CD14-positive monocyte (primary cell): ENCODE measurements at regions not wholly inside any gene's neighbourhood (a gene's known extent, or its start where the extent isn't known, plus 50 kb on each side); places are given as distances from the start of the nearest gene placed in this dataset.
"Not testable (repeated sequence)": the region's sequence is repeated elsewhere in the genome, so short reads cannot be mapped to it uniquely, and the experiment has no call there.

Source experiments
- DNase-seq, 3 donors: peaks; one replicate each; pipeline ENCODE4 v3.0.0-alpha.2; 2011 to 2022
- H2AFZ ChIP-seq: 2 replicates; pipeline ENCODE4 v1.6.0; 2012; ENCODE audit warnings: mild to moderate bottlenecking, low read depth, low read length, inconsistent platforms; ENCODE audit not compliant: insufficient read depth, poor library complexity, severe bottlenecking
- H3K27ac ChIP-seq, 2 donors: 1 replicate in 1 of 2; 2 replicates in 1 of 2; pipeline ENCODE4 v1.5.1; 2012 to 2013; ENCODE audit warnings: low read length in 2 of 2, control low read depth in 1 of 2, inconsistent platforms in 1 of 2, low read depth in 1 of 2, mild to moderate bottlenecking in 1 of 2
- H3K27me3 ChIP-seq, 2 donors: one replicate each; pipeline versions ENCODE4 v1.6.0 to v1.6.1; 2011 to 2013; ENCODE audit warnings: low read length in 2 of 2; ENCODE audit not compliant: control insufficient read depth in 2 of 2, insufficient read depth in 2 of 2
- H3K36me3 ChIP-seq, 2 donors: replicated peaks in 1 of 2; 1 replicate in 1 of 2; 2 replicates in 1 of 2; pipeline versions ENCODE4 v1.5.1 to v1.6.1; 2012 to 2013; ENCODE audit warnings: low read length in 2 of 2, control low read depth in 1 of 2, inconsistent platforms in 1 of 2, mild to moderate bottlenecking in 1 of 2; ENCODE audit not compliant: insufficient read depth in 2 of 2, control insufficient read depth in 1 of 2
- H3K4me1 ChIP-seq, 2 donors: 1 replicate in 1 of 2; 2 replicates in 1 of 2; pipeline versions ENCODE4 v1.5.1 to v1.6.1; 2012 to 2013; ENCODE audit warnings: low read length in 2 of 2, control low read depth in 1 of 2, inconsistent platforms in 1 of 2, mild to moderate bottlenecking in 1 of 2, moderate library complexity in 1 of 2; ENCODE audit not compliant: insufficient read depth in 2 of 2, control insufficient read depth in 1 of 2
- H3K4me2 ChIP-seq: replicated peaks from 2 replicates; pipeline ENCODE3; 2012; ENCODE audit warnings: low read length, moderate library complexity, mild to moderate bottlenecking; ENCODE audit not compliant: poor library complexity, severe bottlenecking; ENCODE audit errors: extremely low read depth
- H3K4me3 ChIP-seq, 3 experiments: fragments of 200-600 bp in 1 of 3; sonication (generic) in 1 of 3; replicated peaks in 1 of 3; 1 replicate in 2 of 3; 2 replicates in 1 of 3; pipeline ENCODE4 v1.5.1; 2011 to 2013; ENCODE audit warnings: low read length in 3 of 3, mild to moderate bottlenecking in 3 of 3, control low read depth in 2 of 3, low read depth in 2 of 3, inconsistent platforms in 1 of 3, moderate library complexity in 1 of 3
- H3K79me2 ChIP-seq: 2 replicates; pipeline ENCODE4 v1.6.0; 2012; ENCODE audit warnings: mild to moderate bottlenecking, control low read depth, inconsistent platforms, low read length, moderate library complexity; ENCODE audit not compliant: insufficient read depth
- H3K9ac ChIP-seq: 2 replicates; pipeline ENCODE4 v1.6.0; 2017; ENCODE audit warnings: low read length, mild to moderate bottlenecking; ENCODE audit not compliant: insufficient read depth, poor library complexity, severe bottlenecking
- H3K9me3 ChIP-seq, 2 donors: replicated peaks in 1 of 2; 1 replicate in 1 of 2; 2 replicates in 1 of 2; pipeline versions ENCODE4 v1.5.1 to v1.6.1; 2012 to 2013; ENCODE audit warnings: low read length in 2 of 2, control low read depth in 1 of 2; ENCODE audit not compliant: control insufficient read depth in 1 of 2, insufficient read depth in 1 of 2
- H4K20me1 ChIP-seq: 2 replicates; pipeline ENCODE4 v1.6.0; 2012; ENCODE audit warnings: mild to moderate bottlenecking, low read length, control low read depth, moderate library complexity; ENCODE audit not compliant: insufficient read depth
- H3K27ac Mint-ChIP-seq, 7 donors: one replicate each; pipeline ENCODE4 v1.8.0; 2020; ENCODE audit warnings: mild to moderate bottlenecking in 7 of 7, mixed read lengths in 7 of 7, moderate library complexity in 6 of 7, inconsistent platforms in 2 of 7
- H3K27me3 Mint-ChIP-seq, 3 donors: one replicate each; pipeline ENCODE4 v1.8.0; 2021 to 2022; ENCODE audit warnings: low read depth in 3 of 3, mild to moderate bottlenecking in 3 of 3, mixed read lengths in 3 of 3, moderate library complexity in 3 of 3, inconsistent platforms in 1 of 3
- H3K36me3 Mint-ChIP-seq, 2 donors: one replicate each; pipeline ENCODE4 v1.8.0; 2020; ENCODE audit warnings: mixed read lengths in 2 of 2, inconsistent platforms in 1 of 2, mild to moderate bottlenecking in 1 of 2
- H3K4me1 Mint-ChIP-seq: one replicate; pipeline ENCODE4 v1.8.0; 2020; ENCODE audit warnings: mild to moderate bottlenecking, mixed read lengths
- H3K4me3 Mint-ChIP-seq, 2 donors: one replicate each; pipeline ENCODE4 v1.8.0; 2020; ENCODE audit warnings: mild to moderate bottlenecking in 2 of 2, mixed read lengths in 2 of 2, moderate library complexity in 1 of 2
- H3K9me3 Mint-ChIP-seq, 7 donors: one replicate each; pipeline ENCODE4 v1.8.0; 2020 to 2022; ENCODE audit warnings: mixed read lengths in 7 of 7, mild to moderate bottlenecking in 6 of 7, moderate library complexity in 6 of 7, inconsistent platforms in 2 of 7
- CTCF ChIP-seq: fragments of 200-600 bp; IDR thresholded peaks from one replicate; pipeline ENCODE4 v1.8.0; 2022; ENCODE audit warnings: antibody characterized with exemption, mild to moderate bottlenecking
- WGBS: methylation state at CpG from one replicate; pipeline ENCODE4 v1.1.5; 2013; ENCODE audit warnings: missing lambda C conversion rate; ENCODE audit not compliant: insufficient coverage; 5-methylcytosine and 5-hydroxymethylcytosine counted together
- intact Hi-C, 2 donors: fragments of 100-400 bp; cut with micrococcal nuclease; formaldehyde crosslinking; loops; one replicate each; pipeline versions ENCODE4 v1.15.0 to v1.15.1; 2023

DNA sequence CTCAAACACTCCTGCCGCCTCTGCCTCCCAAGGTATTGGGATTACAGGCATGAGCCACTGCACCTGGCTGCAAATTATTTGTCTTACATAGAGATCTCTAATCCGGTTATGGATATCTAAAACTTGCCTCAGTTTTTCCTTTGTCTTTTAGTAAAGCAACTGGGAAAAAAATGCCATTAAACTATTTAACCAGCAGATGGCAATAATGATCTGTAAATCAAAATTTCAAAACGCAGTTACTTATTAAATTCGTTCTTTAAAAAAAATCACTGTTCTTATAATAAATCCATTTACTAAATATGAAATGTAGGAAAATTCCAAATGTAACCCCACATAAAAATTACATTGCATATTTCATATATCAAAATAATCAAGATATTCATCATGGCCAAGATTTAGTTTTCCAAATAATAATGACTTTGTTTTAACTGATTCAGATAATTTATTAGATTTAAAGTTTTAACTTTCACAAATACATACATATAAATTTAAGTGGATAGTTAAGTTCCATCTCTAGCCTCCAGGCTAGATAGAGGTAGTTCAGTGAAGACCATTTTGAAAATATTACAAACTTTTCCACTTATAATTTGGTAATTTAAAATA, 125.8 kb downstream of the KBTBD2 start:
- intact Hi-C loops, H3K4me2 ChIP-seq, H2AFZ ChIP-seq, H4K20me1 ChIP-seq, H3K4me3 Mint-ChIP-seq, H3K27ac Mint-ChIP-seq, H3K36me3 Mint-ChIP-seq, H3K79me2 ChIP-seq, H3K4me3 ChIP-seq, H3K36me3 ChIP-seq, H3K9ac ChIP-seq, H3K27ac ChIP-seq: not testable (repeated sequence)
- peaks cover 31 to 34% (median 32%) of the 10 kb centered on the region in 3 donors for H3K27me3 Mint-ChIP-seq
- Histone ChIP-seq H3K9me3 (peaks cover 4 to 11% of the 10 kb centered on the region in 2 donors), H3K27me3 (peaks cover 25 to 31% of the 10 kb centered on the region in 2 donors), H3K4me1 (peaks cover 21% of the 10 kb centered on the region in 2 donors)
- peaks cover 23% of the 10 kb centered on the region for H3K4me1 Mint-ChIP-seq
- peak; percentile 56 for TF ChIP-seq CTCF
- WGBS: 63% methylated on average over 1 of the region's 4 CpGs
- DNase-seq: peak in 1 of 3 donors; percentile 21
- H3K9me3 Mint-ChIP-seq: peaks cover 6 to 16% (median 11%) of the 10 kb centered on the region in 7 donors

- peaks cover 6 to 16% (median 11%) of the 10 kb centered on the region in 7 donors for H3K9me3 Mint-ChIP-seq
- peaks cover 2 to 8% of the 10 kb centered on the region in 2 donors for H3K36me3 Mint-ChIP-seq
- Histone ChIP-seq H4K20me1 (no peaks in the 10 kb centered on the region), H3K4me1 (peaks cover 21% of the 10 kb centered on the region in 2 donors), H3K27me3 (peaks cover 28 to 36% of the 10 kb centered on the region in 2 donors), H3K9ac (no peak overlapping the region), H3K4me2 (no peak overlapping the region), H3K9me3 (peaks cover 4 to 11% of the 10 kb centered on the region in 2 donors), H3K36me3 (no peaks in the 10 kb centered on the region), H3K4me3 (no peak overlapping the region), H3K27ac (no peak overlapping the region), H3K79me2 (no peaks in the 10 kb centered on the region), H2AFZ (no peak overlapping the region)
- H3K4me1 Mint-ChIP-seq: peaks cover 24% of the 10 kb centered on the region
- no peak overlapping the region for H3K4me3 Mint-ChIP-seq
- peaks cover 34 to 37% (median 34%) of the 10 kb centered on the region in 3 donors for H3K27me3 Mint-ChIP-seq
- DNase-seq: no peak
- no peak for TF ChIP-seq CTCF
- intact Hi-C loops: no loop called here
- no peak overlapping the region for H3K27ac Mint-ChIP-seq
- WGBS: no CpG with 5 or more reads among the region's 3 CpGs
These were observed 126.4 kb downstream of the KBTBD2 start for GRCh38 chr7:32765185-32765584.
